Uterus (tissue), 3 donors: ENCODE measurements at regions not wholly inside any gene's neighbourhood (a gene's known extent, or its start where the extent isn't known, plus 50 kb on each side); places are given as distances from the start of the nearest gene placed in this dataset.

Experiments used
- DNase-seq, 2 donors: peaks; one replicate each; pipeline ENCODE4 v3.0.0-alpha.2; 2019 to 2020
- H3K27ac ChIP-seq, 2 donors: fragments of 200-600 bp; sonication (generic); 1 replicate in 1 of 2; 2 replicates in 1 of 2; pipeline ENCODE4 v1.5.1; 2016 to 2018
- H3K27me3 ChIP-seq, 2 donors: fragments of 200-600 bp; sonication (generic); one replicate each; pipeline ENCODE4 v1.5.1; 2018 to 2019; ENCODE audit warnings: control low read depth in 1 of 2
- H3K36me3 ChIP-seq, 2 donors: fragments of 200-600 bp; sonication (generic); one replicate each; pipeline ENCODE4 v1.5.1; 2019; ENCODE audit warnings: control low read depth in 1 of 2
- H3K4me1 ChIP-seq, 2 donors: fragments of 200-600 bp; sonication (generic); one replicate each; pipeline ENCODE4 v1.5.1; 2018 to 2019; ENCODE audit warnings: control low read depth in 1 of 2
- H3K4me3 ChIP-seq, 2 donors: fragments of 200-600 bp; sonication (generic); 1 replicate in 1 of 2; 2 replicates in 1 of 2; pipeline ENCODE4 v1.5.1; 2018 to 2019; ENCODE audit warnings: mild to moderate bottlenecking in 1 of 2
- H3K9me3 ChIP-seq, 2 donors: fragments of 200-600 bp; sonication (generic); one replicate each; pipeline ENCODE4 v1.5.1; 2019; ENCODE audit warnings: control low read depth in 1 of 2
- CTCF ChIP-seq, 4 experiments: fragments of 200-600 bp in 2 of 4; fragments of 450-650 bp in 2 of 4; sonication (generic) in 2 of 4; IDR thresholded peaks; one replicate each; pipeline ENCODE4 v1.5.1; 2016 to 2019; ENCODE audit warnings: antibody characterized with exemption in 4 of 4, mild to moderate bottlenecking in 2 of 4, moderate library complexity in 1 of 4
- POLR2A ChIP-seq, 2 donors: fragments of 450-650 bp; IDR thresholded peaks; one replicate each; pipeline ENCODE4 v1.6.1; 2016; ENCODE audit warnings: antibody characterized with exemption in 2 of 2, mild to moderate bottlenecking in 1 of 2, moderate library complexity in 1 of 2
- intact Hi-C: fragments of 100-400 bp; cut with DNase I; formaldehyde crosslinking; loops from one replicate; pipeline ENCODE4 v1.15.1; 2023; ENCODE audit warnings: low total_unique reads
- donor health status: DM: yes; HTN: yes; CAD: no.

GRCh38 chr4:104906276-104906675 lies 240.4 kb upstream of the TET2 start:
- TF ChIP-seq CTCF (IDR thresholded peaks at IDR 0.05) (no peak), POLR2A (IDR thresholded peaks at IDR 0.05) (no peak)
- H3K4me1 ChIP-seq = peaks cover 9 to 15% of the 10 kb centered on the region in 2 donors
- no peaks in the 10 kb centered on the region for H3K9me3 ChIP-seq
- peak overlapping the region in 1 of 2 donors; percentile 24 for H3K27ac ChIP-seq
- intact Hi-C loops = no loop called here
- no peak for DNase-seq
- H3K36me3 ChIP-seq = no peaks in the 10 kb centered on the region
- no peak overlapping the region for H3K4me3 ChIP-seq
- H3K27me3 ChIP-seq = no peaks in the 10 kb centered on the region

- Histone ChIP-seq H3K27ac (no peak overlapping the region), H3K4me1 (peaks cover 9 to 15% of the 10 kb centered on the region in 2 donors), H3K36me3 (no peaks in the 10 kb centered on the region), H3K4me3 (no peak overlapping the region), H3K9me3 (no peaks in the 10 kb centered on the region), H3K27me3 (no peaks in the 10 kb centered on the region)
- intact Hi-C loops = no loop called here
- TF ChIP-seq CTCF (IDR thresholded peaks at IDR 0.05) (no peak), POLR2A (IDR thresholded peaks at IDR 0.05) (no peak)
- no peak for DNase-seq
These were observed 239.5 kb upstream of the TET2 start for GRCh38 chr4:104907074-104907649.

- H3K27me3 ChIP-seq = no peaks in the 10 kb centered on the region
- intact Hi-C loops = no loop called here
- DNase-seq = no peak
- H3K9me3 ChIP-seq = no peaks in the 10 kb centered on the region
- peaks cover 9 to 15% of the 10 kb centered on the region in 2 donors for H3K4me1 ChIP-seq
- H3K36me3 ChIP-seq = no peaks in the 10 kb centered on the region
- H3K27ac ChIP-seq = no peak overlapping the region
- no peak overlapping the region for H3K4me3 ChIP-seq
- TF ChIP-seq POLR2A (IDR thresholded peaks at IDR 0.05) (no peak), CTCF (IDR thresholded peaks at IDR 0.05) (no peak)
These were observed 238.7 kb upstream of the TET2 start for GRCh38 chr4:104907991-104908390.

- Histone ChIP-seq H3K4me1 (peaks cover 9 to 15% of the 10 kb centered on the region in 2 donors), H3K36me3 (no peaks in the 10 kb centered on the region), H3K27me3 (no peaks in the 10 kb centered on the region), H3K9me3 (no peaks in the 10 kb centered on the region), H3K4me3 (no peak overlapping the region), H3K27ac (no peak overlapping the region)
- intact Hi-C loops = no loop called here
- no peak for DNase-seq
- TF ChIP-seq CTCF (IDR thresholded peaks at IDR 0.05) (no peak), POLR2A (IDR thresholded peaks at IDR 0.05) (no peak)
These were observed 237.3 kb upstream of the TET2 start for GRCh38 chr4:104909376-104909775.

GRCh38 chr4:104912518-104912917 lies 234.2 kb upstream of the TET2 start:
- Histone ChIP-seq H3K4me1 (peaks cover 4 to 6% of the 10 kb centered on the region in 2 donors), H3K9me3 (no peaks in the 10 kb centered on the region), H3K27ac (no peak overlapping the region), H3K4me3 (no peak overlapping the region), H3K36me3 (no peaks in the 10 kb centered on the region), H3K27me3 (no peaks in the 10 kb centered on the region)
- intact Hi-C loops = no loop called here
- no peak for TF ChIP-seq CTCF (IDR thresholded peaks at IDR 0.05)
- TF ChIP-seq POLR2A (IDR thresholded peaks at IDR 0.05) = no peak
- no peak for DNase-seq
